ENCODE measurements at regions not wholly inside any gene's neighbourhood (a gene's known extent, or its start where the extent isn't known, plus 50 kb on each side); places are given as distances from the start of the nearest gene placed in this dataset.

DNA sequence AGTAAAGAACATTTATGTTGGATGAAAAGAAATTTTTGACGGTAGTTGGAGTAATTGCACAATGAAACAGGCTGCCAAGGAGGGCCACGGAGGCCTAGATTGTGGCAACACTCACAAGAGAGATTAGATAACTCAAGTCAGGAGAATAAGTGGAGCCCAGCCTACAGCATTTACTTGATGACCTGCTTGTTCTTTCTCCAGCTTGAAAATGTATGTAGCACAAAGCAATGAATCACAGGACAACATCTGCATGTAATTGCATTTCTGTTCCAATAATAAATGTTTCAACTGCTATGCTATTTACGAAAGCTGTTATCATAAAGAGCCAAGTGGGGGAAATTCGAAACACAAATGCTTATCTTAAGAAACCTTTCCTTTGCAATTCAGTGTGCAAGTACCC lies 221.2 kb upstream of the MID1 start:
- Histone ChIP-seq H3K4me3 (ENCODE audit: low read length) (no peak overlapping the region), H3F3A (ENCODE audit: insufficient read depth, low read length, poor library complexity, severe bottlenecking) (no peaks in the 10 kb centered on the region), H3K27me3 (ENCODE audit: insufficient read depth, low read depth, low read length) (no peaks in the 10 kb centered on the region), H3K9ac (ENCODE audit: low read length) (no peak overlapping the region), H4K20me1 (ENCODE audit: insufficient read depth) (no peaks in the 10 kb centered on the region), H3K4me2 (ENCODE audit: low read length) (no peak overlapping the region), H2AFZ (ENCODE audit: low read depth, low read length) (no peak overlapping the region), H3K9me3 (ENCODE audit: low read length) (no peaks in the 10 kb centered on the region), H3K9me2 (ENCODE audit: insufficient read depth, low read length) (no peaks in the 10 kb centered on the region), H3K27ac (ENCODE audit: low read length) (no peak overlapping the region), H3K79me2 (replicated peaks; ENCODE audit: insufficient read depth, low read length) (no peaks in the 10 kb centered on the region), H3K36me3 (ENCODE audit: insufficient read depth, low read length) (no peaks in the 10 kb centered on the region)
- TF ChIP-seq MXI1 (conservative IDR thresholded peaks at IDR 0.05; ENCODE audit: poor library complexity, severe bottlenecking) (no peak), POLR2AphosphoS5 (IDR thresholded peaks at IDR 0.05) (no peak), SMC3 (conservative IDR thresholded peaks at IDR 0.05; ENCODE audit: poor library complexity) (no peak), TAF1 (IDR thresholded peaks at IDR 0.05; ENCODE audit: low read depth) (no peak)
- TF ChIP-seq, protein P1, sequence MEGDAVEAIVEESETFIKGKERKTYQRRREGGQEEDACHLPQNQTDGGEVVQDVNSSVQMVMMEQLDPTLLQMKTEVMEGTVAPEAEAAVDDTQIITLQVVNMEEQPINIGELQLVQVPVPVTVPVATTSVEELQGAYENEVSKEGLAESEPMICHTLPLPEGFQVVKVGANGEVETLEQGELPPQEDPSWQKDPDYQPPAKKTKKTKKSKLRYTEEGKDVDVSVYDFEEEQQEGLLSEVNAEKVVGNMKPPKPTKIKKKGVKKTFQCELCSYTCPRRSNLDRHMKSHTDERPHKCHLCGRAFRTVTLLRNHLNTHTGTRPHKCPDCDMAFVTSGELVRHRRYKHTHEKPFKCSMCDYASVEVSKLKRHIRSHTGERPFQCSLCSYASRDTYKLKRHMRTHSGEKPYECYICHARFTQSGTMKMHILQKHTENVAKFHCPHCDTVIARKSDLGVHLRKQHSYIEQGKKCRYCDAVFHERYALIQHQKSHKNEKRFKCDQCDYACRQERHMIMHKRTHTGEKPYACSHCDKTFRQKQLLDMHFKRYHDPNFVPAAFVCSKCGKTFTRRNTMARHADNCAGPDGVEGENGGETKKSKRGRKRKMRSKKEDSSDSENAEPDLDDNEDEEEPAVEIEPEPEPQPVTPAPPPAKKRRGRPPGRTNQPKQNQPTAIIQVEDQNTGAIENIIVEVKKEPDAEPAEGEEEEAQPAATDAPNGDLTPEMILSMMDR (IDR thresholded peaks at IDR 0.05; ENCODE audit: poor library complexity, severe bottlenecking): no peak

DNA sequence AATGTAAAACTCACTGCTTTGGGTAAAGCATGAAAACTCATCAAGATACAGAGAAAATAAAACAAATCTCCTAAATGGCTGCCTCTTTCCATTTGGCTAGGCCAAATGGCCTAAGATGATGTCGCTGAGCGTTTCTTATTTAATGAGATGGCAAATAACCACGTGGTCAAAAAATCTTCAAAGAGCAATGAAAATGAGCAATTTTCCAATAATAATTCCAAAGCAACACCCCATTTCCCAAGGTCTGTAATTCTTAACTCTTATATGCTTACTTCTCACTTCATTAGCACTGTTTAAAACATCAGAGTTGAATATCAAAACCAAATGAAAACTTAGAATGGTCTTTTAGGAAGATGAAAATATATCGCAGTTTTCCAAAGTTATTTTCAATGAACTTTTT lies 222.3 kb upstream of the MID1 start:
- H4K20me1 ChIP-seq (ENCODE audit: insufficient read depth): no peaks in the 10 kb centered on the region
- no peaks in the 10 kb centered on the region for H3K27me3 ChIP-seq (ENCODE audit: insufficient read depth, low read depth, low read length)
- no peaks in the 10 kb centered on the region for H3F3A ChIP-seq (ENCODE audit: insufficient read depth, low read length, poor library complexity, severe bottlenecking)
- TF ChIP-seq RAD21 (conservative IDR thresholded peaks at IDR 0.05) (no peak), SMC3 (conservative IDR thresholded peaks at IDR 0.05; ENCODE audit: poor library complexity) (no peak), EZH2 (IDR thresholded peaks at IDR 0.05; ENCODE audit: borderline replicate concordance, insufficient read depth, low read length, poor library complexity, severe bottlenecking) (no peak), EP300 (conservative IDR thresholded peaks at IDR 0.05; ENCODE audit: poor library complexity, severe bottlenecking) (no peak), POLR2AphosphoS5 (IDR thresholded peaks at IDR 0.05) (no peak), TAF1 (IDR thresholded peaks at IDR 0.05; ENCODE audit: low read depth) (no peak), MXI1 (conservative IDR thresholded peaks at IDR 0.05; ENCODE audit: poor library complexity, severe bottlenecking) (no peak)
- TF ChIP-seq, protein P1 (IDR thresholded peaks at IDR 0.05; ENCODE audit: poor library complexity, severe bottlenecking): no peak
- TF ChIP-seq, protein P2, sequence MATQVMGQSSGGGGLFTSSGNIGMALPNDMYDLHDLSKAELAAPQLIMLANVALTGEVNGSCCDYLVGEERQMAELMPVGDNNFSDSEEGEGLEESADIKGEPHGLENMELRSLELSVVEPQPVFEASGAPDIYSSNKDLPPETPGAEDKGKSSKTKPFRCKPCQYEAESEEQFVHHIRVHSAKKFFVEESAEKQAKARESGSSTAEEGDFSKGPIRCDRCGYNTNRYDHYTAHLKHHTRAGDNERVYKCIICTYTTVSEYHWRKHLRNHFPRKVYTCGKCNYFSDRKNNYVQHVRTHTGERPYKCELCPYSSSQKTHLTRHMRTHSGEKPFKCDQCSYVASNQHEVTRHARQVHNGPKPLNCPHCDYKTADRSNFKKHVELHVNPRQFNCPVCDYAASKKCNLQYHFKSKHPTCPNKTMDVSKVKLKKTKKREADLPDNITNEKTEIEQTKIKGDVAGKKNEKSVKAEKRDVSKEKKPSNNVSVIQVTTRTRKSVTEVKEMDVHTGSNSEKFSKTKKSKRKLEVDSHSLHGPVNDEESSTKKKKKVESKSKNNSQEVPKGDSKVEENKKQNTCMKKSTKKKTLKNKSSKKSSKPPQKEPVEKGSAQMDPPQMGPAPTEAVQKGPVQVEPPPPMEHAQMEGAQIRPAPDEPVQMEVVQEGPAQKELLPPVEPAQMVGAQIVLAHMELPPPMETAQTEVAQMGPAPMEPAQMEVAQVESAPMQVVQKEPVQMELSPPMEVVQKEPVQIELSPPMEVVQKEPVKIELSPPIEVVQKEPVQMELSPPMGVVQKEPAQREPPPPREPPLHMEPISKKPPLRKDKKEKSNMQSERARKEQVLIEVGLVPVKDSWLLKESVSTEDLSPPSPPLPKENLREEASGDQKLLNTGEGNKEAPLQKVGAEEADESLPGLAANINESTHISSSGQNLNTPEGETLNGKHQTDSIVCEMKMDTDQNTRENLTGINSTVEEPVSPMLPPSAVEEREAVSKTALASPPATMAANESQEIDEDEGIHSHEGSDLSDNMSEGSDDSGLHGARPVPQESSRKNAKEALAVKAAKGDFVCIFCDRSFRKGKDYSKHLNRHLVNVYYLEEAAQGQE (IDR thresholded peaks at IDR 0.05; ENCODE audit: borderline replicate concordance): no peak
- H3K9me2 ChIP-seq (ENCODE audit: insufficient read depth, low read length): no peaks in the 10 kb centered on the region
- H2AFZ ChIP-seq (ENCODE audit: low read depth, low read length): no peak overlapping the region
- no peak overlapping the region for H3K4me2 ChIP-seq (ENCODE audit: low read length)
- no peaks in the 10 kb centered on the region for H3K9me3 ChIP-seq (ENCODE audit: low read length)
- no peak overlapping the region for H3K4me3 ChIP-seq (ENCODE audit: low read length)
- H3K79me2 ChIP-seq (replicated peaks; ENCODE audit: insufficient read depth, low read length): no peaks in the 10 kb centered on the region
- H3K9ac ChIP-seq (ENCODE audit: low read length): no peak overlapping the region
- H3K36me3 ChIP-seq (ENCODE audit: insufficient read depth, low read length): no peaks in the 10 kb centered on the region
- no peak overlapping the region for H3K27ac ChIP-seq (ENCODE audit: low read length)

Measured in neural cell (in vitro differentiated cells).